ENCODE measurements at regions not wholly inside any gene's neighbourhood (a gene's known extent, or its start where the extent isn't known, plus 50 kb on each side); places are given as distances from the start of the nearest gene placed in this dataset.

GRCh38 chr2:168392024-168392423, 64.0 kb upstream of the CERS6 start:
- FAIRE-seq (no peak), ATAC-seq (no peak), DNase-seq (ENCODE audit: extremely low read depth in 1 of 4, low spot score in 3 of 4) (no peak)
- no peak overlapping the region for H3K9ac ChIP-seq (ENCODE audit: insufficient read depth in 1 of 2, low read depth in 2 of 2, low read length in 2 of 2)
- no peaks in the 10 kb centered on the region for H4K20me1 ChIP-seq (replicated peaks; ENCODE audit: control insufficient read depth, insufficient read depth, low read length)
- no peaks in the 10 kb centered on the region for H3K36me3 ChIP-seq (ENCODE audit: control insufficient read depth, insufficient read depth, low read length)
- H3K4me1 ChIP-seq (replicated peaks in 1 of 2; ENCODE audit: control insufficient read depth in 2 of 2, insufficient read depth in 2 of 2, low read length in 2 of 2): no peaks in the 10 kb centered on the region
- H3K79me2 ChIP-seq (ENCODE audit: control insufficient read depth, insufficient read depth, low read length): no peaks in the 10 kb centered on the region
- BruUV-seq (replicated peaks): no TSS peak
- no peak overlapping the region for H3K4me3 ChIP-seq
- in situ Hi-C loops (cut with MboI): no loop called here
- no peaks in the 10 kb centered on the region for H3K9me1 ChIP-seq (ENCODE audit: control insufficient read depth, insufficient read depth, low read length)
- no peak overlapping the region for H2AFZ ChIP-seq (ENCODE audit: low read depth, low read length)
- H3K9me3 ChIP-seq (replicated peaks; ENCODE audit: control insufficient read depth, insufficient read depth, low read depth, low read length): no peaks in the 10 kb centered on the region
- no peak overlapping the region for H3K4me2 ChIP-seq (ENCODE audit: insufficient read depth, low read length)
- H3K27ac ChIP-seq (ENCODE audit: extremely low read depth, low read depth, low read length): no peak overlapping the region
- CTCF ChIA-PET (ENCODE audit: low intra/inter-chr PET ratio): interaction anchor here (0.7 kb wide), 1 partner anchor 126 kb away, joined by 4 read pairs; no protein-coding TSS in a partner anchor
- intact Hi-C loops (cut with micrococcal nuclease): no loop called here
- no peaks in the 10 kb centered on the region for H3K27me3 ChIP-seq (ENCODE audit: control insufficient read depth in 2 of 2, insufficient read depth in 2 of 2, low read length in 2 of 2)
- POLR2A ChIA-PET: interaction anchor here (0.9 kb wide), 1 partner anchor 30 kb away, joined by 7 read pairs; no protein-coding TSS in a partner anchor
- WGBS (ENCODE audit: insufficient coverage, low coverage, missing lambda C conversion rate): 0% methylated on average over 2 of the region's 2 CpGs
- TF ChIP-seq DACH1 (IDR thresholded peaks at IDR 0.05; ENCODE audit: partially characterized antibody): no peak
- TF ChIP-seq TCF7 (IDR thresholded peaks at IDR 0.05; ENCODE audit: borderline replicate concordance): no peak
- TF ChIP-seq, protein P1, sequence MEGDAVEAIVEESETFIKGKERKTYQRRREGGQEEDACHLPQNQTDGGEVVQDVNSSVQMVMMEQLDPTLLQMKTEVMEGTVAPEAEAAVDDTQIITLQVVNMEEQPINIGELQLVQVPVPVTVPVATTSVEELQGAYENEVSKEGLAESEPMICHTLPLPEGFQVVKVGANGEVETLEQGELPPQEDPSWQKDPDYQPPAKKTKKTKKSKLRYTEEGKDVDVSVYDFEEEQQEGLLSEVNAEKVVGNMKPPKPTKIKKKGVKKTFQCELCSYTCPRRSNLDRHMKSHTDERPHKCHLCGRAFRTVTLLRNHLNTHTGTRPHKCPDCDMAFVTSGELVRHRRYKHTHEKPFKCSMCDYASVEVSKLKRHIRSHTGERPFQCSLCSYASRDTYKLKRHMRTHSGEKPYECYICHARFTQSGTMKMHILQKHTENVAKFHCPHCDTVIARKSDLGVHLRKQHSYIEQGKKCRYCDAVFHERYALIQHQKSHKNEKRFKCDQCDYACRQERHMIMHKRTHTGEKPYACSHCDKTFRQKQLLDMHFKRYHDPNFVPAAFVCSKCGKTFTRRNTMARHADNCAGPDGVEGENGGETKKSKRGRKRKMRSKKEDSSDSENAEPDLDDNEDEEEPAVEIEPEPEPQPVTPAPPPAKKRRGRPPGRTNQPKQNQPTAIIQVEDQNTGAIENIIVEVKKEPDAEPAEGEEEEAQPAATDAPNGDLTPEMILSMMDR (IDR thresholded peaks at IDR 0.05 in 2 of 3, conservative IDR thresholded peaks at IDR 0.05 in 1 of 3; ENCODE audit: insufficient read depth in 2 of 3, low read depth in 1 of 3, low read length in 3 of 3): no peak
- TF ChIP-seq SPI1 (IDR thresholded peaks at IDR 0.05; ENCODE audit: borderline replicate concordance, low read depth, low read length): no peak
- no peak for TF ChIP-seq ZNF584 (CRISPR knock-in tag; IDR thresholded peaks at IDR 0.05; ENCODE audit: low read depth)
- TF ChIP-seq SMAD2 (IDR thresholded peaks at IDR 0.05; ENCODE audit: low read depth, low read length): no peak
- TF ChIP-seq MTA2 (IDR thresholded peaks at IDR 0.05; ENCODE audit: low read depth): no peak
- TF ChIP-seq ZSCAN29 (IDR thresholded peaks at IDR 0.05): no peak
- TF ChIP-seq ATF2 (CRISPR knock-in tag; IDR thresholded peaks at IDR 0.05): no peak
- no peak for TF ChIP-seq ZFX (CRISPR knock-in tag; IDR thresholded peaks at IDR 0.05)
- no peak for TF ChIP-seq ZNF146 (CRISPR knock-in tag; IDR thresholded peaks at IDR 0.05; ENCODE audit: unreplicated experiment)
- TF ChIP-seq KLF16 (IDR thresholded peaks at IDR 0.05): no peak
- TF ChIP-seq RREB1 (CRISPR knock-in tag; IDR thresholded peaks at IDR 0.05): no peak
- no peak for TF ChIP-seq SRSF7 (optimal IDR thresholded peaks at IDR 0.05; ENCODE audit: low read depth, low read length)
- no peak for TF ChIP-seq RBBP5 (IDR thresholded peaks at IDR 0.05; ENCODE audit: borderline replicate concordance, insufficient read depth, low read length, poor library complexity, severe bottlenecking)
- no peak for TF ChIP-seq BCOR (IDR thresholded peaks at IDR 0.05)
- TF ChIP-seq FUS (optimal IDR thresholded peaks at IDR 0.05; ENCODE audit: low read depth, low read length): no peak

Data from K562 (cell line).